ENCODE measurements at regions not wholly inside any gene's neighbourhood (a gene's known extent, or its start where the extent isn't known, plus 50 kb on each side); places are given as distances from the start of the nearest gene placed in this dataset.

DNA sequence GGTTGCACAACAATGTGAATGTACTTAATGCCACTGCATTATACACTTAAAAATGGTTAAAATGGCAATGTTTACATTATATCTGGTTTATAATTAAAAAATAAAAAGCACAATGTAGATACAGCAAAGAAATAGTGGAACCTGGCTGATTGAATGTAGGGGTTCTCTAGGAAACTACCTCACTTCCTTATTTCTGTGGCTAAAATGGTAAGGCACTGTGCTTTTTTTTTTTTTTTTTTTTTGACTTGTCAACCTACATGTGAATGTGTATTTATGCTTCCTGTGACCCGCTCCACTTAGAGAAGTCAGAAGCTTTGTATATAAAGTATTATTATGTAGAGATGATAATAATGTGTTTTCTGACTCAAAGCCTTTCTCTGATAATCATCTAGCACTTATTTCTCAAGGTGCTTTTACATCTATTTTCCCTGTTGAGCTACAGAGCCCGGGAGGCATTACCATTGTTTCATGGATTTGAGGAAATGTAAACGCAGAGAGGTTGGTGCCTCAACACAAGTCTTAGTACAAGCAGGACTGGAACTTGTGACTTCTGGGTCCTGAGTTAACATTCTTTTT lies 55.0 kb downstream of the SOX4 start:
- DNase-seq = no peak

DNA sequence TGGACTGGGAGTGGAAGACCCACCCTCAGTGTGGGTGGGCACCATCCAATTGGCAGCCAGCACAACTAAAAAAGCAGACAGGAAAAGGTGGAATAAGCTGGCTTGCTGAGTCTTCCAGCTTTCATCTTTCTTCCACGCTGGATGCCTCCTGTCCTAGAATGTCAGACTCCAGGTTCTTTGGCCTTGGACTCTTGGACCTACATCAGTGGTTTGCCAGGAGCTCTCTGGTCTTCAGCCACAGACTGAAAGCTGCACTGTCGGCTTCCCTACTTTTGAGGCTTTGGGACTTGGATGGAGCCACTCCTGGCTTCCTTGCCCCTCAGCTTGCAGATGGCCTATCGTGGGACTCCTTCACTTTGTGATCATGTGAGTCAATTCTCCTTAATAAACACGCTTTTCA lies 59.8 kb downstream of the SOX4 start:
- DNase-seq = no peak

DNA sequence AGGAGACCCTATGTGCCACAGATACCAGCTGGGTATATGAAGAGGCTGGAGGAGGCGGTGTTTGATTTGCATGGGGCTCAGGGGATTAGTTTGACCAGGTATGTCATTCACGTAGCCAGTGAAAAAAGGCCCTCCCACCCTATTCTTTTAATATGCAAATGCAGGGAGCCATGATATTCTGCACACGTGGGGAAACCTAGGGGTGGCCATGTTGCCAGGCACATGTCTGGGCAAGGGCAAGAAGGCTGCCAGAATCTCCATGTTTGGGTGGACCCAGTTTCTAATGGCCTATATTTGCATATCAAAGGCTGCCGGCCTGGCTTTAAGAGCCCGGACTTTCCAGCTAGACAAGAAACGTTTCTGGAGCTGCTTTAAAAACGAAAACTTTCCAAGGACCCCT lies 60.4 kb downstream of the SOX4 start:
- no peak for DNase-seq

DNA sequence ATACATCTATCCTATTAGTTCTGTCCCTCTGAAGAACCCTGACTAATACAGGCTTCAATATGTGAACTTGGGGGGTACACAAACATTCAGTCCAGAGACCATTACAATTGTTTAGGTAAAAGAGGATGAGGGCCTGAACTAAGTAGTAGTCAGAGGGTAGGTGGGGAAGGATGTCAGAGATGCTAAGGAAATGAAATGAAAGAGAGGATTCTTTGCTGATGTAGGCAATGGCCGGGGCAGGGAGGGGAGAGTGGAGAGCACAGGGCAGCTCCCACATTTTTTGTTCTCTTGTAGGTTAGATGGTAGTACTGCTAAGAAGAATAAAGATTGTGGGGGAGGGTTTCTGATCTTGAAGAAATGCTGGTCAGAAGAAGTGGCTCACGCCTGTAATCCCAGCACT lies 60.8 kb downstream of the SOX4 start:
- DNase-seq = no peak

DNA sequence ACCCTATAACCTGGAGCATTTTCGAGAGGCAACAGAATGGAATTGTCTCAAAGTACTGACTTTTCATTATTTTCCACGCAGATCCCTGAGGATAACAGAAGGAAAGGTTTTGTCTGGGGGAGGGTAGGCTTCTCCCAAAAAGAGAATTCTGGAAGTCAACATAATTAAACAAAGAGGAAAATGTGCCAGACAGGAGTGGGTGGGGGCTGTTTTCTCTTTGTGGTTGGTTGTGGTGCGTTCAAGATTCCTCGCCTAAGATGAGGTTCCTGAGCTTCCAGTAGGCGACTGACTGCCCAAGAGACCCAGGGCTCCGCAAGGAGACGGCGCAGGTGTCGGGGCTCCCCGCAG lies 70.4 kb downstream of the SOX4 start:
- DNase-seq = no peak

DNA sequence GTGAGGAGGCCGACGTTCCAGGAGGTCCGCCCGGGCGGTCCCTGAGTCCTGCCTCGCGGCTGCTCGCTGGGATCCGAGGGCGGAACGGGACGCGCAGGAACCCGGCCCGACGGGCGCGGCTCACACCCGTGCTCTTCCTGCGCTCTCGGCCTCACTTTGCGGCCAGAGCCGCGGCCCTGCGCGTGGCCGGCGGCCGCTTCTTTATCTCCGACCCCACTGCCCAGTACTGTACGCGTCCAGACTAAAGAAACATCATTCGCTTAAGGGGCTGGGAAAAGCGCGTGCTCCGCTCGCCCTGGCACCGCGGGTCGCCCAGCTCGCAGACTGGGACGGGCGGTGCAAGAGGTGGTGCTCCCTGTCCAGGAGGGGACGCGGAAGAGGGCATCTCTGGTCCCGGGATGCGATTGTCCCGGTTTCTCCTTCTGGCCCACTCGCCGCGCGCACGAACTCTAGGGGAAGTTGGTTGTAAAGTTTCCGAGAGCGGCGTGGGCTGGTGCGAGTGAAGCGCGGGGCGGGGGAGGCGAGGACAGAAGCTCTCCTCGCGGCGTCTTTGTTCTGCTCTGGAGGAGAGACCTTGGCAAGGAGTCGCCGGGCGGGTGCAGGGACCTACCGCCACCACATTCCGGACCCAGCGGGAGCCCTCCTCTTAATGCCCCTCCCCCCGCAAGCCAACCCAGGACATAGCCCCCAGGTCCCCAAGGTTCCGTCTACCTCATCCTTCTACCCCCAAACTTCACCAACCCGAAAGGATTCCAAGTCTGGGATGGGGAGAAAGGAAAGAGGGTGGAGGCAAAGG lies 71.0 kb downstream of the SOX4 start:
- DNase-seq = peak; percentile 36

DNA sequence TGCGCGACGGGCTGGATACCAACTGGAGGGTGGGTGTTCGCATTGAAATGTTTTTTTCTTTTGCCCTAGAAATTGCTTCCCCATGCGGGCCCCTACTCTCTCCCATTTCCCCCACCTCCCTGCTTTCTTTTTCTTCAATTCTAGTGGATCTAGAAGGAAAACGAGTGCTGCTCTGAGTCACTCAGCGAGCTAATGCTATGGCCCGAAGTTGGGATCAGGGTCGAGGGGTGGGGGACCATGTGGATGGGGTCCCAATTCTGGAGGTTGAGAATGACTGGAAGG lies 71.5 kb downstream of the SOX4 start:
- DNase-seq = no peak

DNA sequence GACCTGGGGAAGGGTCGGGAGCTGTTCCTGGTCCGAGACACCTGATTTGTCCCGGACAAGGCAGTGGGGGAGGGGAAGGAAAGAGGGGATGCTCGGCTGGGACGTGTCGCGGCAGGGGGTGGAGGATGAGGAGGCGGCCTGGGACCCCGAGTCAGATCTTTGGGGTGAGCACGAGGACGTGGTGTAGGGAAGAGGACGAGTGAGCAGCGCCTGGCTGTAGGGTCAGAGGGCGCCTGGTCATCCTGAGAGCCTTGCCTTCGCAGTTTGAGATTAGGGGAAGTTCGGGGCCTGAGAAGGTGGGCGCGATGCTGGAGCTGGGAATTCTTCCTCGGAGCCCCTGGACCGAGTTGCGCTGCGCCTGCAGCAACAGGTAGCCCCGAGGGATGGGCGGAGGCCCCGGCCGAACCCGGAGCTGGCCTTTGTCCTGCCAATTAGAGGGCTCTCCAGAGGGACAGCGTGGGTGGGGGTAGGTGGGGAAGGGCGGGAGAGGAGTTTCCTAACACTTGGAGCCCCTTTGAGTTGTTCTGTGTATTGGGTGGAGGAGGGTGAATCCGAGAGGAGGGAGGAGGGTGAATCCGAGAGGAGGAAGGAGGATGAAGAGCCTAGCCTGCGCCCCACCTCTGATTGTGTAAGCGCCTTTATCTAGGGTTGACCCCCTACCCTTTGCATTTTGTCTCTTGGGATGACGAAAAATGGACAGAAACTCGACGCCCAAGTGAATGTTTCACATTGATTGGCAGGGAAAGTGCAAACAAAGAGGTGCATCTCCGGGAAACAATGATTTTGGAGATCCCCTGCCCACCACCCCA lies 72.0 kb downstream of the SOX4 start:
- DNase-seq = no peak

DNA sequence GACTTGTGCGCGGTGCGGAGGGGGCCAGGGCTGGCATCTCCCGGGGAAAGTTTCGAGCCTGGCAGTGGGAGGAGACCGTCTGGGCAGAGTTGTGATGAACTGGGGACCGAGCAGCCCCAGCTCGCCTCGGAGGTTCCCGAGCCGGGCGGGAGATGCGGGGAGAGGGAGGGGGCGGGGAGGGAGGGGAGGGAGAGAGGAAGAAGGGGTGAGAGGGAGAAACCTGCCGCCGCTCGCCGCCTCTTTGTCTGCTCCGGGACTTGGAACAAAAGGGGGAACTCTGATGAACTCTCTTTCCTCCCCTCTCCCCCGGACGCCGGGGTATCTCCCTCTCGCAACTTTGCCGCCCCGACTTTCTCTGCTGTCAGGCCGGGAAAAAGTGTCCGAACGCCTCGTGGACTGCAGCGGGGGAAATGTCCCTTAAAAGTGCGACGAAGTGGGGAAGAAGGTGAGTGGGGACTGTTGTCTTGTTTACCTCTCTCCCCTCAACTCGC lies 72.7 kb downstream of the SOX4 start:
- DNase-seq = no peak

DNA sequence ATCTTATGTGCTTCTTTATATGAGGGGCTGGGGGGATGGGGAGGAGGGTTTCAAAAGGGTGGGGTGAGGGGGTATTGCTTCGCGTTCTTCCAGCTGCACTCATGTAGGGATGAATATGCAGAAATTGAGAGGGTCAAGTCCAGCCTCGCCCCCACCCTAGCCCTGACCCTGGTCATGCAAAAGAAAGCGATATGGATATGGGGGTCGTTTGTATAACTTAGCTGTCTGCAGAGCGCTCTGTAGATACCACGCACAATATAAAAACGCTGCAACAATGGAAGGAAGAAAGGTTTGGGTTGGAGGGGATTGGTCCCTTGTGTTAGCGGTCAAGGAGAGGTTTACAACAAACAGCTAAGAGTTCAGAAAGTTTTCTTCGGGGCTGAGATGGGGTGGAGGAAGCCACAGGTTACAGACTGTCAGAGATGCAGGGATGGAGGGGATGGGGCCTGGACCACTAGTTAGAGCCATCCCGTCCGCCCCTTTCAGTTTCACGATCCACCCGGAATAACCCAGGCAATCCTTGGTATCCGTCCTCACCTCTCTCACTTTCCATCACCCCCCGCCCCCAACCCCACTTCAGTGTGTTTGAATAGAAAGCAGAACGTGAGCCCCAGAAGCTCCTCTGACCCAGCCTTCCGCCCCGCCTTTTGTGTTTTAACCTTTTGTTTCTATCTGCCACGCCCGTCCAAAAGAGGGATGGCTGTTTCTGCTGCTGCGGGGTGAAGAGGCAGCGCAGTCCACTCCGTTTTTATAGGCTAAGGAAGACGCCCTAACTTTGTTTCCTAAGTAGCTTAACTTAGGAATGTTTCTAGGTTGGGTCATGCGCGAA lies 73.5 kb downstream of the SOX4 start:
- DNase-seq = no peak

DNA sequence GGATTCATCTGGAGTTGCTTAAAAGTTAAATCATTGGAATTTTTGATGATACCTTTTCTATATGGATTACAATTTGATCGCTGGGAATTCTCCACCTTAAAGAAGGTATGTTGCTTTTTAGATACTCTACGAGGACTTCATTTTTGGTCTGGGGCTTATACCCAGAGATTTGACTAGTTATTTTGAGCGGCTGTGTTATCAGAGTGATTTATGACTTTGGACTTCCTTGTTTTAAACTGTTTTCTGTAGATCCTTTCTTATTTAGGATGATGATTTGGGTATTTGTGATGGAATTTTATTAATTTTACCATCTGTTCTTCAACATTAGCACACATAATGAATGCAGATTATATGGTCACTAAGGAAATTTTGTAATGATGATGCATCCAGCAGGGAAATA lies 75.2 kb downstream of the SOX4 start:
- DNase-seq = no peak

DNA sequence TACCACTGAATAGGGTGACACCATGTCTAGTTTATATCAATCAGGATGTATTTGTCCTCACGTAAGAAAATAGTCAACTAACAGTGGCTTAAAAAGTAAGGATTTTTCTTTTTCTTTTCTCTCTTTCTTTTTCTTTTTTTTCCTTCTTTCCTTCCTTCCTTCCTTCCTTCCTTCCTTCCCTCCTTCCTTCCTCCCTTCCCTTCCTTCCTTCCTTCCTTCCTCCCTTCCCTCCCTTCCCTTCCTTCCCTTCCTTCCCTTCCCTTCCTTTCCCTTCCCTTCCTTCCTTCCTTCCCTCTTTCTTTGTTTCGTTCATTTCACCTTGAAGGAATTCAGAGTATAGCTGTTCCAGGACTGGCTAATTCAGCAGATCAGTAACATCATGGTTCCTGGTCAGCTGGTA lies 83.2 kb downstream of the SOX4 start:
- DNase-seq = no peak

DNA sequence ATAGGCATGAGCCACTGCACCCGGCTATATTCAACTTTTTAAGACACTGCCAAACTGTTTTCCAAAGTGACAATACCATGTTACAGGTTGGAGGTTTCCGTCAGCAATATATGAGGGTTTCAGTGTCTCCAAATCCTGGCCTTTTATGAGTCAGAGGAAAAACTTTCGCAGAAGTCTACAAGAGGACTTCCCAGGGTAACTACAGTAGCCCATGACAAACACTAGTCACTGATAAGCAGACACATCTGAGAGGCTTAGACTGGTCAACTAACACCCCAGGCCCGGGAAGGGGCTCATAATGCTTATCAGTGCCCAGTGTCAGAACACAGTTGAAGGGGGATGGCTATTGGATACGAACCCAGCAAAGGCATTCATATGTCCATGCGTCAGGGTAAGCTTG lies 85.4 kb downstream of the SOX4 start:
- DNase-seq = peak; percentile 27

DNA sequence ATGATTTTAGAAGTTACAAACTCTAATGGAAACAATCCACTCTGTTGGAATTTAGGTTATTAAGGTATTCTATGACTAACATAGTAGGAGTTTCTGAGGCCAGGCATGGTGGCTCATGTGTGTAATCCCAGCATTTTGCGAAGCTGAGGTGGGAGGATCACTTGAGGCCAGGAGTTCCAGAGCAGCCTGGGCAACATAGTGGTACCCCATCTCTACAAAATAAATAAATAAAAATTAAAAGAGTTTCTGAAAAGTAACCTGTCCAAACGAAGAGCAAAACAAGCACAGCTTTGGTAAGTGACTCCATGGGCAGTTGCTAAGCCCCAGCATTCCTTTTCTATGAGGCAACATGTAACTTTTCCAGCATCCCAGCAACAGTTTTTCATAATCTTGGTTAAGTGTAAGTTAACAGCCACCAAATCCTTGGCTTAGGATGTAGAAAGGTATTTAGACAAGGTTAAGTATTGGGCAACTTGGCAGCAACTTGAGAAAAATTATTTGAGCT lies 86.3 kb downstream of the SOX4 start:
- DNase-seq = peak; percentile 14

DNA sequence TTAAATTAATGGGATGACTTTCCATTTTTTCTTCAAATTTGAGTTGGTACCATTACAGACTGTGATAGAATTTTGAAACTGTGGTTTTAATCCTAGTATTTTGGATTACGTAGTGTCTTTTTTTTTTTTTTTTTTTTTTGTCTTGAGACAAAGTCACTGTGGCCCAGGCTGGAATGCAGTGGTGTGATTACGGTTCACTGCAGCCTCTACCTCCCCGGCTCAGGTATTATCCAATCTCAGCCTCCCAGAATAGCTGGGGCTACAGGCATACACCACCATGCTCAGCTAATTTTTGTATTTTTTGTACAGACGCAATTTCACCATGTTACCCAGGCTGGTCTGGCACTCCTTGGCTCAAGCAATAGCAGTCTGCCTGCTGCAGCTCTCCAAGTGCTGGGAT lies 87.1 kb downstream of the SOX4 start:
- no peak for DNase-seq

DNA sequence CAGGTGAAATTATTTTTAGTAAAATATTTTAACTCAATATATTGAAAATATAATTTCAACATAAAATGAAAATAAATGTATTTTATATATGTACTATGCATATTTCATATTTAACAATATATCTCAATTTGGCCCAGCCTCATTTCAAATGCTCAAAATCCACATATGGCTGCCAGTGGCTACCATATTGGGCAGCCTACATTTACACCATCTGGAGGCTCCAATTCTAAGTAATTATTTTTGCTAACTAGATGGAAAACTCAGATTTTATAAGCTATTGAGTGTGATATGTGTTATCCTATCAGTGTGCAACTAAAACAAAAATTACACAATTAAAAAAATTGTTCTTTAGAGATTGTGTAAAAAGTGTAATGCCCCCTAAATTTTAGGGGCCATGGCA lies 96.9 kb downstream of the SOX4 start:
- no peak for DNase-seq

DNA sequence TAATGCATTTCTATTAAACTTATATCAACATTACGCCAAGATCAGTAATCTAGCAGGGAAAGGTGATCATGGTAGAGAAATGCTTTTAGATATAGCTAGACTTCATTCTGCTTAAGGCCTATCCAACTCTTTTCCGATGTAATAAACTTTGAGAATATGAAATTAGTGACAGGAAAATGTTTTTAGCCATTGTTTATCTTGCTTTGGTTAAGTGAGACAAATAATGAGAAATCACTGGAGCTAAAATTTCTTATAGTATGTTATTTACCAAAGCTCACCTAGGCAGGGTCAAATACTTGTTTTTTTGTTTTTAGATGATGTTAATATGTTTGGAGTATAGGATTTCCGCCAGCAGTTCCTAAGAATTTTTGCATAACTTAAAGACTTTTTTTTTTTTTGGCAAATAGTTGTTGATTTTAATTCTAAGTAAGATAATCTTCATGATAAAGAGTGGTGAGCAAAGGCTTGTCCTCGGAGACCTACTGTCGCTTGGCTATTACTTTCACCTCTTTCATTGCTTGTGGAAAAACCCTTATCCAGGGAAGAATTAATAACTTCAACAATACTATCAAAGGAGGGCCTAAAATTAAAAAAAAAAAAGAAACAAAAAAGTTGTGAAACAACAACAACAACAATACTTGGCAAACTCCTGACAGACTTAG lies 98.3 kb downstream of the SOX4 start:
- no peak for DNase-seq

DNA sequence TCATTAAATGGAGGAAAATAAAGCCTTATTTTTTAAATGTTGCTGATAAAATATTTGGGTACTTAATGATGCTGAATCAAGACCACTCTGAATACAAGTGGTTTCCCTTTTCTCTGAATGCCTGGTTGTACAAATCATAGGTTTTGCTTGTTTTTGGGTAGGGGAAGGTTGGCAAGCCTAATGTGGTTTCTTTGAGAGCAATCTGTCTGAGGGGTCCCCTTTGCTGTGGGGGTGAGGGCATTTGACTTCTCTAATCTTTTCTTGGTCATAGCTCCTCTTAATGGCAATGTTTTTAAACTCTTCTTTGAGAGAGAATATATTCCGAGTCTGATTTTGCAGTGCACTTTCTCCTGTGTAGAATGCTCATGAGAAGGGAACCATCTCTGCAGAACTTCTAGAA lies 99.2 kb downstream of the SOX4 start:
- DNase-seq = no peak

DNA sequence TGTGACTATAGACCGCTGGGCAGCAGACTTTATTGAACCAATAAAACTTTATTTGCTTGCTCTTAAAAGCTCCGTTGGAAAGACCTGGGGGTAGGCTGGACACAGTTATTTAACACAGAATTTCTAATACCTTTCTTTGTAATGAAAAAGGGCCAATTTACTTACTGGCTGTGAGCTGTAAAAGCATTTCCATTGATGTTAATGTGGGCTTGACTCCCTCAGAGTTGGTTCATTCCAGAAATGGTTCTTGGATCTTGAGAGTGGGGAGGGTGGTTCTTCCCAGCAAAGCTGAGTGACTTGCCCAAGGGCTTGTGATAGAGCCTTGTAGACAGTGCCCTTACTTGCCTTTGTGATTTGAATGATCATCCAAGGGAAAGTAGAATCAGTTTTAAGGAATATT lies 100.6 kb downstream of the SOX4 start:
- no peak for DNase-seq

DNA sequence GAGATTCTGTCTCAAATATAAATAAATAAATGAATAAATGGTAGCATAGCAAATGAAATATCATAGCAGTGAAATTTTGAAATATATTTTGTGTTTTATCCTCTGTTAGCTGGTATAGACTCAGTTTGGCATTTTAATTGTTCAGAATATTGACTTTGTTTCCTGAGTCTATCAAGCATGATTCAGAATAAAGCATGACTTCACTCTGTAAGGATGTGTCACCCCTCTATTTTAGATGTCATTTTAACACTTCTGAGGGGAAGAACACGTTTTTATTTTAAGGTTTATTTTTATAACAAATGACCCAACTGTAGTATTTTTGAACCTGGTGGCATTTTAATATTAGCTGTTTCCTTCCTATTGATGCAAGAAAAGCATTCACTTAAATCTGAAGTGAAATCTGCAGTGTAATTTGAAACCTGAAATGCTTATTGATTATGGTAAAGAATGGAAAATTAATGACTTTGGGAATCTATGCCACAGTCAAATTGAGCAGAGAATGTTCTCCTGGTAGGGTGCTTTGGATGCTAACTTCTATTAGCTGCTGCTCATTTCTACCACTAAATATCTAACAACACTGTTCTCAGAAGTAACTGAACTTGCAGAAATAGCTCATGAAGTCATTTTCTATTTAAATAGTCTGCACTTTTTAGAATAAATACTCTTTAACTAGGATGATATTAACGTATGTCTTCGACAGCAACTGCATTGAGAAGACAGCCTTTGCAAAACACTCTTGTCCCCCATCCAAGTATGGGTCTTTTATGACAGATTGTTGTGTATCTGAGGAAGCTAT lies 114.2 kb downstream of the SOX4 start:
- DNase-seq = no peak

DNA sequence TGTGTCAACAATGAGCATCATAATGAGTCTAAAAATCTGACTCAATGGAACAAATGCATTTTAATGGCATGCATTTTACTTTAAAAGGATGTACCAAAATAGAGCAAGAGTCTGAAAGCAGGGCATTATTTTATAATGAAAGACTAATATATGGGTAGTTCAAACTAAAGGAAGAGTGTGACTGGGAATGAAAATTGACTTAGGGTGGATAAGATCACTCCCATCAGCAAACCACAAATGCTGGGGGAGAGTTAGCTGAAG lies 114.7 kb downstream of the SOX4 start:
- no peak for DNase-seq

DNA sequence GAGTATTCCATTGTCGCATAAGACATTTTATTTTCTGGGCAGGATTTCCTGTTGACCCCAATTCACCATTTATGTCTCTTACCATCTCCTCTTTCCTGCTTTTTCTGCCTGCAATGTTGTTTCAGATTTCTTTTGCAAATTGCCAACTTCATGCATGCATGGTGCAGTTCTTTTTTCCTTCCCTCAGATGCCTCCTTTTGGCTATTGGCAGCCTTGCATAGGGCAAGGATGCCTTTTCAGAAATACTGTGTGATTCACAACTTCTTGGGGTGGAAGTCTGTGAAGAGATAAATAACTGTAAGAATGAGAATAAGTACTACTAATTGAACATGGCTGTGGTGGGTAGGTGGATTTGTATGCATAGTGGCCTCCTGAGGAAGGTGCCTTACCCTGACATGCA lies 116.7 kb downstream of the SOX4 start:
- no peak for DNase-seq

All from skin of body (tissue), 1 donor.